ENCODE measurements at regions not wholly inside any gene's neighbourhood (a gene's known extent, or its start where the extent isn't known, plus 50 kb on each side); places are given as distances from the start of the nearest gene placed in this dataset.

DNA sequence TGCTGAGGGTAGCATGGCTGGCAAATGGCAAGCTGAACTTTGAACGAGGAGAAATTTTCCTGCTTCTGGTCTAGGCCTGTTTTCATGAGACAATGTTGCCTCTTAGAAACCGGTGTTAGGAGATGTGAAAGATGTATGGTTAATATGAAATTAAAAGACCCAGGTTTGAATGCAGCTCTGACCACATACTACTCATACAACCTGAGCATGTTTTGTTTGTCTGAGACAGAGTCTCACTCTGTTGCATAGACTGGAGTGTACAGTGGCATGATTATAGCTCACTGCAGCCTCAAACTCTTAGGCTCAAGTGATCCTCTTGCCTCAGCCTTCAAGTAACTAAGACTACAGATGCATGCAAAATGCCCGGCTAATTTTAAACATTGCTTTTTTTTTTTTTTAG lies 193.4 kb upstream of the FZD8 start:
- Histone ChIP-seq H4K20me1 (replicated peaks; ENCODE audit: control insufficient read depth, extremely low read depth, insufficient read depth, low read length) (no peaks in the 10 kb centered on the region), H2AFZ (ENCODE audit: low read depth, low read length) (no peak overlapping the region), H3K79me2 (ENCODE audit: control insufficient read depth, insufficient read depth, low read length) (no peaks in the 10 kb centered on the region), H3K36me3 (ENCODE audit: control insufficient read depth in 2 of 2, extremely low read depth in 1 of 2, insufficient read depth in 2 of 2, low read length in 2 of 2) (no peaks in the 10 kb centered on the region), H3K4me1 (ENCODE audit: control insufficient read depth, extremely low read depth, insufficient read depth, low read length) (no peaks in the 10 kb centered on the region), H3K4me2 (ENCODE audit: insufficient read depth, low read length) (no peak overlapping the region), H3K27me3 (ENCODE audit: control insufficient read depth in 2 of 2, insufficient read depth in 2 of 2, low read length in 2 of 2) (no peaks in the 10 kb centered on the region), H3K4me3 (replicated peaks in 1 of 3; ENCODE audit: insufficient read depth in 1 of 3, low read depth in 1 of 3, low read length in 3 of 3) (no peak overlapping the region), H3K9me1 (replicated peaks; ENCODE audit: control insufficient read depth, extremely low read depth, insufficient read depth, low read length) (no peaks in the 10 kb centered on the region), H3K9me3 (replicated peaks; ENCODE audit: control insufficient read depth, insufficient read depth, low read length) (no peaks in the 10 kb centered on the region), H3K27ac (ENCODE audit: insufficient read depth, low read depth, low read length) (no peak overlapping the region), H3K9ac (replicated peaks; ENCODE audit: extremely low read depth, insufficient read depth, low read length) (no peak overlapping the region)
- ChIA-PET POLR2A (no interaction called here), CTCF (interaction anchor here (1.4 kb wide), 1 partner anchor 8 kb away, joined by 3 read pairs; no protein-coding TSS in a partner anchor)
- TF ChIP-seq EZH2 (IDR thresholded peaks at IDR 0.05; ENCODE audit: borderline replicate concordance, low read depth, low read length, severe bottlenecking) (no peak), MYC (IDR thresholded peaks at IDR 0.05; ENCODE audit: low read depth, low read length) (no peak), FOS (IDR thresholded peaks at IDR 0.05; ENCODE audit: borderline replicate concordance, insufficient read depth, low read length) (no peak)
- DNase-seq (ENCODE audit: low read depth, low spot score) (no peak), FAIRE-seq (no peak)
- no TSS peak for BruUV-seq (replicated peaks)
- intact Hi-C loops (cut with micrococcal nuclease) (no loop called here), dilution Hi-C loops (cut with MboI; ENCODE audit: extremely low pct_ligation_motif_present, low sequenced_read_pairs) (no loop called here)

- no peak for TF ChIP-seq MAX (IDR thresholded peaks at IDR 0.05; ENCODE audit: insufficient read depth, insufficient read length)
- no peak for TF ChIP-seq POLR2AphosphoS5 (IDR thresholded peaks at IDR 0.05; ENCODE audit: insufficient read depth, low read depth, low read length)
- TF ChIP-seq EZH2 (IDR thresholded peaks at IDR 0.05; ENCODE audit: borderline replicate concordance, low read depth, low read length, severe bottlenecking), result no peak
- TF ChIP-seq FOS (IDR thresholded peaks at IDR 0.05; ENCODE audit: borderline replicate concordance, insufficient read depth, low read length), result no peak
- no peak for TF ChIP-seq MYC (IDR thresholded peaks at IDR 0.05; ENCODE audit: low read depth, low read length)
- no peak for TF ChIP-seq POLR2A (IDR thresholded peaks at IDR 0.05; ENCODE audit: low read depth, low read length)
- no peak for TF ChIP-seq GATA2 (IDR thresholded peaks at IDR 0.05; ENCODE audit: insufficient read depth, insufficient read length, low read depth, low read length)
- TF ChIP-seq JUN (IDR thresholded peaks at IDR 0.05; ENCODE audit: borderline replicate concordance, insufficient read depth, insufficient read length, low read depth), result no peak
- no peak for TF ChIP-seq CTCF (IDR thresholded peaks at IDR 0.05; ENCODE audit: extremely low read depth in 1 of 2, insufficient read depth in 1 of 2, low read depth in 1 of 2, low read length in 2 of 2)
- H3K9me3 ChIP-seq (replicated peaks; ENCODE audit: control insufficient read depth, insufficient read depth, low read length), result no peaks in the 10 kb centered on the region
- intact Hi-C loops (cut with micrococcal nuclease) (no loop called here), dilution Hi-C loops (cut with MboI; ENCODE audit: extremely low pct_ligation_motif_present, low sequenced_read_pairs) (no loop called here)
- no peak overlapping the region for H2AFZ ChIP-seq (ENCODE audit: low read depth, low read length)
- H3K27me3 ChIP-seq (ENCODE audit: control insufficient read depth in 2 of 2, insufficient read depth in 2 of 2, low read length in 2 of 2), result no peaks in the 10 kb centered on the region
- H3K9ac ChIP-seq (replicated peaks; ENCODE audit: extremely low read depth, insufficient read depth, low read length), result no peak overlapping the region
- no peaks in the 10 kb centered on the region for H3K36me3 ChIP-seq (ENCODE audit: control insufficient read depth in 2 of 2, extremely low read depth in 1 of 2, insufficient read depth in 2 of 2, low read length in 2 of 2)
- H4K20me1 ChIP-seq (replicated peaks; ENCODE audit: control insufficient read depth, extremely low read depth, insufficient read depth, low read length), result no peaks in the 10 kb centered on the region
- FAIRE-seq (no peak), DNase-seq (ENCODE audit: low read depth, low spot score) (no peak)
- H3K27ac ChIP-seq (ENCODE audit: insufficient read depth, low read depth, low read length), result no peak overlapping the region
- ChIA-PET POLR2A (no interaction called here), CTCF (interaction anchor here (0.6 to 1.4 kb wide), 2 partner anchors 9 to 171 kb away, joined by 3 read pairs; no protein-coding TSS in a partner anchor)
- no peak overlapping the region for H3K4me2 ChIP-seq (ENCODE audit: insufficient read depth, low read length)
- BruUV-seq (replicated peaks), result no TSS peak
- no peaks in the 10 kb centered on the region for H3K79me2 ChIP-seq (ENCODE audit: control insufficient read depth, insufficient read depth, low read length)
- H3K4me1 ChIP-seq (ENCODE audit: control insufficient read depth, extremely low read depth, insufficient read depth, low read length), result no peaks in the 10 kb centered on the region
- H3K4me3 ChIP-seq (replicated peaks in 1 of 3; ENCODE audit: insufficient read depth in 1 of 3, low read depth in 1 of 3, low read length in 3 of 3), result no peak overlapping the region
- no peaks in the 10 kb centered on the region for H3K9me1 ChIP-seq (replicated peaks; ENCODE audit: control insufficient read depth, extremely low read depth, insufficient read depth, low read length)
Measured at GRCh38 chr10:35834877-35835494, 192.9 kb upstream of the FZD8 start.

Measured in endothelial cell of umbilical vein (primary cell).